OCI-M1 (cell line): ENCODE measurements at regions not wholly inside any gene's neighbourhood (a gene's known extent, or its start where the extent isn't known, plus 50 kb on each side); places are given as distances from the start of the nearest gene placed in this dataset.
A peak's percentile ranks its signal among the peaks of the same experiment; 100 is the strongest.

ENCODE experiments used
- DNase-seq: peaks from one replicate; lab custom pipeline; 2025; lab: John Stamatoyannopoulos, UW

DNA sequence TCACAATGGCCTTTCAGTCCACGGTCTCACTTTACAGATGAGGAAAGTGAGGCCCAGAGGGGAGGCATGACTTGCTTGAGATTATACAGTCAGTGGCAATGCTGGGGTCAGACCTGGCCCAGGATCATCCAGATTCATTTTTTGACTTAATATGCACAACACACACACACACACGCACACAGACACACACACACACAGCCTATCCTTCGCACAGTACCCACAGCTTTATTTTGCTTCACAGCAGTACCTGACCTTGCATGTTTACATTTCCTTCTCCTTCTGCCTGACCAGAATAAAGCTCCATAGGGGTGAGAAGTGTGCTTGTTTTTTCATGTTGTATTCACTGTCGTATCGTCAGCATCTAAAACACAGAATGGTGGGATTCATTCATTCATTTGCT, 79.8 kb downstream of the VEGFA start:
- DNase-seq, result no peak

- no peak for DNase-seq
Observed at GRCh38 chr6:43848671-43849391, 78.8 kb downstream of the VEGFA start.

- DNase-seq, result no peak
Observed at GRCh38 chr6:43847741-43848630, 78.0 kb downstream of the VEGFA start.

- no peak for DNase-seq
Observed at GRCh38 chr6:43846556-43846955, 76.5 kb downstream of the VEGFA start.

DNA sequence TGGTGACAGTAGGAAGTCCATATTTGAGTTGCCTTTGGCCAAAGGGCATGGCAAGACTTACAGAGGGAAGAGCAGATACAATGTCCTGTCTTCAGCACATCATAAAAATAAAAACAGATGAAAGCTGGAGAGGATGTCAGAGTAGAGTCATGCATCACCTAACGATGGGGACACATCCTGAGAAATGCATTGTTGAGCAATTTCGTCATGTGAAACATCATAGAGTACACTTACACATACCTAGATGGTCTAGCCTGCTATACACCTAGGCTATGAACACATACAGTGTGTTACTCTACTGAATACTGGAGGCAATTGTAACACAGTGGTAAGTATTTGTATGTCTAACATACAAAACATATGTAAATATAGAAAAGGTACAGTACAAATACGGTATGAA, 75.6 kb downstream of the VEGFA start:
- DNase-seq, result no peak

DNA sequence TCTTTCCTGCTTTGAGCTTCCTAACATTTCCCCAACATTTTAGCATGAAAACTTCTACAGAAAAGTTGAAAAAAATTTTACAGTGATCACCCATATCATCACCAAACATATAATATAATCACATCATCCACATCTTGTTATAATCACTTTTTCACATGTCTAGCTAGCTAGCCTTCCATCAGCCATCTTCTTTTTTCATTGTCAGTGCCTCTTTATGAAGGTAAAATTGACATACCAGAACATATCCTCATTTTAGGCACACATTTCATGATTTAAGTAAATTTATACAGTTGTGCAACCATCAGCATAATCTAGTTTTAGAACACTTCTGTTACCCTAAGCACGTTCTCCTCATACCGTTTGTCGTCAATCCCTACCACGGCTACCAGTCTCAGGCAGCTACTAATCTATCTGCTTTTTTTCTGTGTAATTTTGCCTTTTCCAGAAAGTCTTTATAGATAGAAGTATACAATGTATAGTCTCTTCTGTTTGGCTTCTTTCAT, 73.7 kb downstream of the VEGFA start:
- DNase-seq, result no peak

DNA sequence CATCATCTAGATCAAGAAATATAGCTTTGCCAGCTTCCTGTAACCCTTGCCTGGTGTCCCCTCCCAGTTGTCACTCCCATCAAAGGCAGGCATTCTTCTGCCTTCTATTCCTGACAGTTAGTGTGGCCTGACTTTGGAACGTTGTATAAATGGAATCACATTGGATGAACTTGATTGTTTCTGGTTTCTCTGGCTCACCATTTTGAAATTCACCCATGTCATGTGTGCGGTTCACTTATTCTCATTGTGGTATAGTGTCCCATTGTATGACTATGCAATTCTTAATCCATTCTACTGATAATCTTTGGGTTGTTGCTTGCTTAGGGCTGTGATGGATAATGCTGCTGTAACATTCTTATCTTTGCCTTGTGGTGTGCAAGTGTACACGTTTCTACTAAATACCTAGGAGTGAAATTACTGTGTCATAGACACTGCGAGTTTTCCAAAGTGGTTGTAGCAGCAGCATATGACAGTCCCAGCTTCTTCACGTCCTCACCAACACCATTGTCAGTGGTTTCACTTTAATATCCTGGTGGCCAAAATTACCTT, 73.2 kb downstream of the VEGFA start:
- DNase-seq, result peak; percentile 91

DNA sequence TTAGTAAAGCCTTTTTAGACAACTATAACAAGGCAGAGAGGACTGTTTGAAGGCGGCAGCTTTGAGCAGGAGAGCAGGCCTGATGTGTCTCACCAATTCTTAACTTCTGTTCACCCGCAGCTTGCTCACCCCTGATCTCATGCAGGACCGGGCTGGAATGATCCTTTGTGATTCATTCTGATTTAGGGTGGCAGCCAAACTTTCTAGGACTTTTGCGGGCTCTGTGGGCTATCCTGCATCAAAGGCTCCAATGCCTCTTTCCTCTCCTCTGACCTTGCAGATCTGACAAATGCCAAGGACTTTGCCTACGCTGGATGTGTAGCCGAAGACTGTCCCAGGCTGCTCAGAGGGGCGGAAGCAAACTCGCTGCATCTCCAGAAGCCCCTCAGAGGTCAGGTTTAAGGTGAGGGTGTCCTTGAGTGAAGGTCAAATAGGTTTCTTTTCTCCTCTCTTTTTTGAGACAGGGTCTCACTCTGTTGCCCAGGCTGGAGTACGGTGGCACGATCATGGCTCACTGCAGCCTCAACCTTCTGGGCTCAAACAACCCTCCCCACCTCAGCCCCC, 72.3 kb downstream of the VEGFA start:
- no peak for DNase-seq

DNA sequence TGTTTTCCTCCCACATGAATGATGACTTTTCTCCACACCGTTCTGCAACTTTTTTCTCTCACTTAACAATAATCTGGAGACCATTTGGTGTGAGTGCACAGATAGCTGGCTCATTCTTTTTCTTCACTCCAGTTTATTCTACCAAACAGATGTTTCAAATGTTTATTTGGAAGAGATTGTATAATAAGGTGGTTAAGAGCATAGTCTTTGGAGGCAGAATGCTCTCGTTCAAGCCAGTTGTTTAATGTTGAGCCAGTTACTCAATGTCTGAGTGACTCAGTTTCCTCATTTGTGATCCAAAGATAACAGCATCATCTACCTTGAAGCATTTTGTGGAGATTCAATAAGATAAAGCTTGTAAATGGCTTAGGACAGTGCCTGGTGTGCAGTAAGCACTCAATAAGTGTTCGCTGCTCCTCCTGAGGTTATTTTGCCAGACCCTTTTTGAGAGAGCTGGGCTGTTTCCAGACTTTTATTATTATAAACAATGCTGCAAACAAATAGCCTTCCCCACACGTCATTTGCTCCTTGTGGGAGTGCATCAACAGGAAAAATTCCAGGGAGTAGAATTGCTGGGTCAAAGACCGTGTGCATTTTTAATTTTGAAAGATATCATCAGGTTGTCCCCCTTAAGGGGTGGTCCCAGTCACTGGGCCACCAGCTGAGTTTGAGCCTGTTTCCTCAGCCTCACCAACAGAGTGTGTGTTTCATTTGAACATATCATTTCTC, 70.6 kb downstream of the VEGFA start:
- no peak for DNase-seq

GRCh38 chr6:43838276-43839036, 68.4 kb downstream of the VEGFA start:
- peak; percentile 79 for DNase-seq

DNA sequence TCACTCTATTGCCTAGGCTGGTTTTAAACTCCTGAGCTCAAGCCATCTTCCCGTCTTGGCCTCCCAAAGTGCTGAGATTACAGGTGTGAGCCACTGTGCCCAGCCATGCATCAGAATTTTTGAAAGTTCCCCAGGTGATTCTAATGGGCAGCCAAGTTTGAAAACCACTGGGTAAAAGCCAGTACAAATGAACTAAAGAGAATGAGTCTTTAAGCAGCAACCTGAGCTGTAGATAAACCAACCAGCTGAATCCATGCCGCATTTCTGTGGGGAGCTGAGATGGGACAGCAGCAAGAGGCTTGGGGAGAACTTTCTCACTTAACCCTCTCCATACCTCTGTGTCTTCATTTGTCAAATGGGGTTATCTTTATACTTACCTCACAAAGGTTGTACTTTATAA, 67.5 kb downstream of the VEGFA start:
- no peak for DNase-seq

GRCh38 chr6:43836507-43837240, 66.7 kb downstream of the VEGFA start:
- DNase-seq, result peak; percentile 72
